Progenitor cell of endocrine pancreas (in vitro differentiated cells): ENCODE measurements at regions not wholly inside any gene's neighbourhood (a gene's known extent, or its start where the extent isn't known, plus 50 kb on each side); places are given as distances from the start of the nearest gene placed in this dataset.

ENCODE experiments used
- DNase-seq: peaks from one replicate; pipeline ENCODE4 v3.0.0; 2021; ENCODE audit warnings: low spot score; ENCODE audit not compliant: unreplicated experiment
- H3K27ac Mint-ChIP-seq: 2 replicates; pipeline ENCODE4 v1.8.0; 2021; ENCODE audit warnings: mild to moderate bottlenecking, moderate library complexity, mixed read lengths
- H3K27me3 Mint-ChIP-seq: 2 replicates; pipeline ENCODE4 v1.8.0; 2021; ENCODE audit warnings: mixed read lengths
- H3K36me3 Mint-ChIP-seq: 2 replicates; pipeline ENCODE4 v1.8.0; 2022; ENCODE audit warnings: mixed read lengths; ENCODE audit not compliant: insufficient read depth
- H3K4me1 Mint-ChIP-seq: 2 replicates; pipeline ENCODE4 v1.8.0; 2021; ENCODE audit warnings: low read depth, mixed read lengths
- H3K4me3 Mint-ChIP-seq: 2 replicates; pipeline ENCODE4 v1.8.0; 2021; ENCODE audit warnings: low read depth, mild to moderate bottlenecking, moderate library complexity, mixed read lengths
- H3K9me3 Mint-ChIP-seq: 2 replicates; pipeline ENCODE4 v1.8.0; 2021; ENCODE audit warnings: low read depth, mixed read lengths
- CTCF ChIP-seq: fragments of 200-600 bp; sonication (generic); IDR thresholded peaks from one replicate; pipeline ENCODE4 v1.5.0; 2021; ENCODE audit warnings: antibody characterized with exemption, mild to moderate bottlenecking; ENCODE audit not compliant: unreplicated experiment

- Mint-ChIP-seq H3K27me3 (no peaks in the 10 kb centered on the region), H3K9me3 (no peaks in the 10 kb centered on the region), H3K36me3 (no peaks in the 10 kb centered on the region), H3K4me1 (no peaks in the 10 kb centered on the region), H3K27ac (no peak overlapping the region), H3K4me3 (no peak overlapping the region)
- no peak for DNase-seq
- TF ChIP-seq CTCF = no peak
Measured at GRCh38 chr6:9346923-9347322, 911.6 kb upstream of the SLC35B3 start.

- H3K4me1 Mint-ChIP-seq = peaks cover 2% of the 10 kb centered on the region
- H3K27me3 Mint-ChIP-seq = no peaks in the 10 kb centered on the region
- H3K27ac Mint-ChIP-seq = no peak overlapping the region
- no peaks in the 10 kb centered on the region for H3K36me3 Mint-ChIP-seq
- no peak for TF ChIP-seq CTCF
- H3K4me3 Mint-ChIP-seq = no peak overlapping the region
- no peaks in the 10 kb centered on the region for H3K9me3 Mint-ChIP-seq
- DNase-seq = no peak
Measured at GRCh38 chr6:9335431-9335830, 900.1 kb upstream of the SLC35B3 start.

GRCh38 chr6:9334979-9335378, 899.6 kb upstream of the SLC35B3 start:
- H3K36me3 Mint-ChIP-seq = no peaks in the 10 kb centered on the region
- peaks cover 2% of the 10 kb centered on the region for H3K4me1 Mint-ChIP-seq
- DNase-seq = no peak
- H3K4me3 Mint-ChIP-seq = no peak overlapping the region
- H3K9me3 Mint-ChIP-seq = no peaks in the 10 kb centered on the region
- no peaks in the 10 kb centered on the region for H3K27me3 Mint-ChIP-seq
- H3K27ac Mint-ChIP-seq = no peak overlapping the region
- no peak for TF ChIP-seq CTCF

- TF ChIP-seq CTCF = no peak
- Mint-ChIP-seq H3K27me3 (no peaks in the 10 kb centered on the region), H3K9me3 (peaks cover 11% of the 10 kb centered on the region), H3K4me1 (peaks cover 2% of the 10 kb centered on the region), H3K36me3 (no peaks in the 10 kb centered on the region), H3K4me3 (no peak overlapping the region), H3K27ac (no peak overlapping the region)
- DNase-seq = no peak
Measured at GRCh38 chr6:9332241-9332780, 897.0 kb upstream of the SLC35B3 start.

- no peak overlapping the region for H3K27ac Mint-ChIP-seq
- H3K36me3 Mint-ChIP-seq = no peaks in the 10 kb centered on the region
- no peak for TF ChIP-seq CTCF
- no peaks in the 10 kb centered on the region for H3K4me1 Mint-ChIP-seq
- no peaks in the 10 kb centered on the region for H3K27me3 Mint-ChIP-seq
- no peak overlapping the region for H3K4me3 Mint-ChIP-seq
- DNase-seq = no peak
- H3K9me3 Mint-ChIP-seq = no peaks in the 10 kb centered on the region
Measured at GRCh38 chr6:9316831-9317230, 881.5 kb upstream of the SLC35B3 start.
